Left forelimb (tissue), 1 donor: ENCODE measurements at regions not wholly inside any gene's neighbourhood (a gene's known extent, or its start where the extent isn't known, plus 50 kb on each side); places are given as distances from the start of the nearest gene placed in this dataset.

Experiments
- DNase-seq: peaks from one replicate; pipeline ENCODE4 v3.0.0-alpha.2; 2018; ENCODE audit warnings: low spot score

- DNase-seq, result no peak
These were observed 82.7 kb upstream of the DUSP22 start for GRCh38 chr6:209432-210103.

- no peak for DNase-seq
These were observed 82.2 kb upstream of the DUSP22 start for GRCh38 chr6:210104-210456.

- DNase-seq, result no peak
These were observed 81.4 kb upstream of the DUSP22 start for GRCh38 chr6:210778-211374.

- no peak for DNase-seq
These were observed 80.3 kb upstream of the DUSP22 start for GRCh38 chr6:211871-212497.

- DNase-seq, result no peak
These were observed 79.0 kb upstream of the DUSP22 start for GRCh38 chr6:213284-213683.

- no peak for DNase-seq
These were observed 77.9 kb upstream of the DUSP22 start for GRCh38 chr6:214428-214827.

GRCh38 chr6:215335-216034 lies 76.8 kb upstream of the DUSP22 start:
- DNase-seq, result no peak

- DNase-seq, result no peak
These were observed 75.1 kb upstream of the DUSP22 start for GRCh38 chr6:217048-217659.

- no peak for DNase-seq
These were observed 73.9 kb upstream of the DUSP22 start for GRCh38 chr6:218153-219018.

GRCh38 chr6:219019-219570 lies 73.2 kb upstream of the DUSP22 start:
- DNase-seq, result no peak

- DNase-seq, result no peak
These were observed 72.6 kb upstream of the DUSP22 start for GRCh38 chr6:219641-220198.

- DNase-seq, result no peak
These were observed 72.0 kb upstream of the DUSP22 start for GRCh38 chr6:220312-220711.

GRCh38 chr6:220721-221475 lies 71.4 kb upstream of the DUSP22 start:
- no peak for DNase-seq

- DNase-seq, result no peak
These were observed 70.5 kb upstream of the DUSP22 start for GRCh38 chr6:221531-222349.

- no peak for DNase-seq
These were observed 69.8 kb upstream of the DUSP22 start for GRCh38 chr6:222468-222867.

GRCh38 chr6:223136-223535 lies 69.2 kb upstream of the DUSP22 start:
- no peak for DNase-seq

- DNase-seq, result no peak
These were observed 68.5 kb upstream of the DUSP22 start for GRCh38 chr6:223763-224162.

GRCh38 chr6:224350-224749 lies 67.9 kb upstream of the DUSP22 start:
- DNase-seq, result no peak

- DNase-seq, result no peak
These were observed 67.1 kb upstream of the DUSP22 start for GRCh38 chr6:225121-225721.
